ENCODE measurements at regions not wholly inside any gene's neighbourhood (a gene's known extent, or its start where the extent isn't known, plus 50 kb on each side); places are given as distances from the start of the nearest gene placed in this dataset.

- DNase-seq: no peak
These were observed 226.5 kb downstream of the PTPRC start for GRCh38 chr1:198865319-198865718.

- no peak for DNase-seq
These were observed 228.3 kb downstream of the PTPRC start for GRCh38 chr1:198867182-198867581.

- DNase-seq: no peak
These were observed 234.9 kb downstream of the PTPRC start for GRCh38 chr1:198873696-198874230.

GRCh38 chr1:198876371-198876871 lies 237.6 kb downstream of the PTPRC start:
- no peak for DNase-seq

- DNase-seq: no peak
These were observed 239.7 kb downstream of the PTPRC start for GRCh38 chr1:198878566-198878965.

- DNase-seq: no peak
These were observed 241.0 kb downstream of the PTPRC start for GRCh38 chr1:198879711-198880306.

- DNase-seq: no peak
These were observed 241.6 kb downstream of the PTPRC start for GRCh38 chr1:198880397-198880796.

GRCh38 chr1:198880818-198881597 lies 242.2 kb downstream of the PTPRC start:
- peak; percentile 69 for DNase-seq

GRCh38 chr1:198883184-198883583 lies 244.3 kb downstream of the PTPRC start:
- DNase-seq: no peak

GRCh38 chr1:198887866-198888265 lies 249.0 kb downstream of the PTPRC start:
- DNase-seq: no peak

GRCh38 chr1:198888379-198888943 lies 249.6 kb downstream of the PTPRC start:
- no peak for DNase-seq

GRCh38 chr1:198889101-198889500 lies 250.3 kb downstream of the PTPRC start:
- no peak for DNase-seq

GRCh38 chr1:198889749-198890148 lies 250.9 kb downstream of the PTPRC start:
- DNase-seq: no peak

- DNase-seq: no peak
These were observed 251.5 kb downstream of the PTPRC start for GRCh38 chr1:198890214-198890930.

GRCh38 chr1:198892065-198892464 lies 253.2 kb downstream of the PTPRC start:
- no peak for DNase-seq

GRCh38 chr1:198893141-198893540 lies 254.3 kb downstream of the PTPRC start:
- no peak for DNase-seq

GRCh38 chr1:198893763-198894444 lies 255.1 kb downstream of the PTPRC start:
- DNase-seq: no peak

- no peak for DNase-seq
These were observed 262.4 kb downstream of the PTPRC start for GRCh38 chr1:198901266-198901665.

GRCh38 chr1:198902655-198903054 lies 263.8 kb downstream of the PTPRC start:
- DNase-seq: no peak

GRCh38 chr1:198903203-198903602 lies 264.4 kb downstream of the PTPRC start:
- DNase-seq: no peak

- DNase-seq: no peak
These were observed 264.8 kb downstream of the PTPRC start for GRCh38 chr1:198903621-198904020.

- no peak for DNase-seq
These were observed 265.5 kb downstream of the PTPRC start for GRCh38 chr1:198904321-198904720.
